HEK293 (cell line): ENCODE measurements at regions not wholly inside any gene's neighbourhood (a gene's known extent, or its start where the extent isn't known, plus 50 kb on each side); places are given as distances from the start of the nearest gene placed in this dataset.

Source experiments
- CTCF ChIA-PET: fragments of 350-600 bp; formaldehyde crosslinking; extraction: SDS; loops from one replicate; lab custom pipeline; 2021; ENCODE audit warnings: antibody characterized with exemption; lab: Yijun Ruan, JAX
- POLR2A ChIA-PET: fragments of 300-600 bp; formaldehyde crosslinking; extraction: SDS; loops from one replicate; lab custom pipeline; 2020; ENCODE audit warnings: antibody characterized with exemption, inconsistent platforms; lab: Yijun Ruan, JAX
- H3K27ac ChIP-seq: fragments of 200-500 bp; sonication (Bioruptor generic); 2 replicates; pipeline ENCODE4 v1.5.1; 2014; ENCODE audit warnings: low read depth, low read length, control low read depth, inconsistent platforms; ENCODE audit errors: extremely low read depth
- H3K36me3 ChIP-seq, 2 experiments: fragments of 200-500 bp in 1 of 2; sonication (Bioruptor generic) in 1 of 2; 1 replicate in 1 of 2; 2 replicates in 1 of 2; pipeline ENCODE4 v1.5.1; 2014 to 2017; ENCODE audit warnings: inconsistent platforms in 2 of 2, low read length in 2 of 2; ENCODE audit not compliant: control insufficient read depth in 2 of 2, insufficient read depth in 1 of 2
- H3K4me1 ChIP-seq: fragments of 200-500 bp; sonication (Bioruptor generic); 2 replicates; pipeline ENCODE4 v1.5.1; 2014; ENCODE audit warnings: mild to moderate bottlenecking, low read length, inconsistent platforms; ENCODE audit not compliant: control insufficient read depth, insufficient read depth
- H3K4me3 ChIP-seq: 2 replicates; pipeline ENCODE4 v1.5.1; 2011; ENCODE audit warnings: low read depth, mild to moderate bottlenecking, control low read depth, low read length, moderate library complexity
- H3K9me3 ChIP-seq: fragments of 200-500 bp; sonication (Bioruptor generic); 2 replicates; pipeline ENCODE4 v1.5.1; 2014; ENCODE audit warnings: low read depth, low read length, inconsistent platforms; ENCODE audit not compliant: control insufficient read depth, insufficient read depth
- HOXC10 ChIP-seq: sonication (generic); formaldehyde crosslinking; IDR thresholded peaks from 2 replicates; pipeline ENCODE4 v1.8.1; 2023; ENCODE audit warnings: mild to moderate bottlenecking, missing genetic modification reagents
- MEIS1 ChIP-seq: sonication (generic); formaldehyde crosslinking; IDR thresholded peaks from 2 replicates; pipeline ENCODE4 v1.8.1; 2022; ENCODE audit warnings: missing genetic modification reagents, mild to moderate bottlenecking, borderline replicate concordance
- REPIN1 ChIP-seq: fragments of 450-650 bp; formaldehyde crosslinking; IDR thresholded peaks from 2 replicates; pipeline ENCODE4 v1.5.1; 2017; ENCODE audit warnings: missing biosample characterization, missing genetic modification characterization, low read depth
- SP7 ChIP-seq: fragments of 450-650 bp; formaldehyde crosslinking; IDR thresholded peaks from 2 replicates; pipeline ENCODE4 v1.5.1; 2016; ENCODE audit warnings: missing biosample characterization, missing genetic modification characterization
- YY2 ChIP-seq: fragments of 450-650 bp; formaldehyde crosslinking; IDR thresholded peaks from 2 replicates; pipeline ENCODE4 v1.5.1; 2016; ENCODE audit warnings: missing biosample characterization, missing genetic modification characterization
- ZBTB21 ChIP-seq: fragments of 450-650 bp; formaldehyde crosslinking; IDR thresholded peaks from 2 replicates; pipeline ENCODE4 v1.5.1; 2017; ENCODE audit warnings: missing biosample characterization, missing genetic modification characterization
- ZBTB7A ChIP-seq: fragments of 450-650 bp; formaldehyde crosslinking; IDR thresholded peaks from 2 replicates; pipeline ENCODE4 v1.5.1; 2016; ENCODE audit warnings: low read depth, missing biosample characterization, missing genetic modification characterization
- ZNF10 ChIP-seq: fragments of 450-650 bp; formaldehyde crosslinking; IDR thresholded peaks from 2 replicates; pipeline ENCODE4 v1.5.1; 2017; ENCODE audit warnings: missing biosample characterization, missing genetic modification characterization
- ZNF140 ChIP-seq: fragments of 450-650 bp; formaldehyde crosslinking; IDR thresholded peaks from 2 replicates; pipeline ENCODE4 v1.5.1; 2016; ENCODE audit warnings: missing biosample characterization, missing genetic modification characterization
- ZNF184 ChIP-seq: fragments of 450-650 bp; IDR thresholded peaks from 2 replicates; pipeline ENCODE4 v1.5.1; 2018; ENCODE audit warnings: missing biosample characterization, mild to moderate bottlenecking, missing genetic modification characterization
- ZNF2 ChIP-seq: fragments of 450-650 bp; formaldehyde crosslinking; IDR thresholded peaks from 2 replicates; pipeline ENCODE4 v1.5.1; 2016; ENCODE audit warnings: missing biosample characterization, missing genetic modification characterization
- ZNF266 ChIP-seq: fragments of 450-650 bp; formaldehyde crosslinking; IDR thresholded peaks from 2 replicates; pipeline ENCODE4 v1.5.1; 2016; ENCODE audit warnings: missing biosample characterization, missing genetic modification characterization, low read depth
- ZNF311 ChIP-seq: fragments of 450-650 bp; formaldehyde crosslinking; IDR thresholded peaks from 2 replicates; pipeline ENCODE4 v1.5.1; 2017; ENCODE audit warnings: missing biosample characterization, missing genetic modification characterization, borderline replicate concordance
- ZNF335 ChIP-seq: fragments of 450-650 bp; formaldehyde crosslinking; conservative IDR thresholded peaks from 2 replicates; pipeline ENCODE4 v1.5.1; 2016; ENCODE audit warnings: missing biosample characterization, missing genetic modification characterization
- ZNF391 ChIP-seq: fragments of 450-650 bp; formaldehyde crosslinking; IDR thresholded peaks from 2 replicates; pipeline ENCODE4 v1.5.1; 2016; ENCODE audit warnings: low read depth, missing biosample characterization, missing genetic modification characterization, borderline replicate concordance
- ZNF558 ChIP-seq: fragments of 450-650 bp; formaldehyde crosslinking; IDR thresholded peaks from 2 replicates; pipeline ENCODE4 v1.5.1; 2016; ENCODE audit warnings: missing biosample characterization, missing genetic modification characterization
- ZNF629 ChIP-seq: fragments of 450-650 bp; formaldehyde crosslinking; IDR thresholded peaks from 2 replicates; pipeline ENCODE4 v1.5.1; 2017; ENCODE audit warnings: missing biosample characterization, missing genetic modification characterization
- ZNF747 ChIP-seq: fragments of 450-650 bp; formaldehyde crosslinking; IDR thresholded peaks from 2 replicates; pipeline ENCODE4 v1.5.1; 2016; ENCODE audit warnings: missing biosample characterization, missing genetic modification characterization
- ZNF777 ChIP-seq: fragments of 450-650 bp; formaldehyde crosslinking; IDR thresholded peaks from 2 replicates; pipeline ENCODE4 v1.5.1; 2017; ENCODE audit warnings: missing biosample characterization, missing genetic modification characterization, borderline replicate concordance
- ZNF791 ChIP-seq: fragments of 450-650 bp; formaldehyde crosslinking; IDR thresholded peaks from 2 replicates; pipeline ENCODE4 v1.5.1; 2016; ENCODE audit warnings: missing biosample characterization, missing genetic modification characterization
- ZSCAN23 ChIP-seq: fragments of 450-650 bp; formaldehyde crosslinking; IDR thresholded peaks from 2 replicates; pipeline ENCODE4 v1.5.1; 2016; ENCODE audit warnings: missing biosample characterization, missing genetic modification characterization
- TF ChIP-seq, protein P1 (sequence below): fragments of 450-650 bp; formaldehyde crosslinking; IDR thresholded peaks from 2 replicates; pipeline ENCODE4 v1.5.1; 2016; ENCODE audit warnings: missing biosample characterization, missing genetic modification characterization, low read depth
- TF ChIP-seq, protein P2 (sequence below): fragments of 450-650 bp; formaldehyde crosslinking; IDR thresholded peaks from 2 replicates; pipeline ENCODE4 v1.5.1; 2017; ENCODE audit warnings: missing biosample characterization, missing genetic modification characterization
- TF ChIP-seq, protein P3 (sequence below): sonication (generic); formaldehyde crosslinking; IDR thresholded peaks from 2 replicates; pipeline ENCODE4 v1.8.1; 2022; ENCODE audit warnings: mild to moderate bottlenecking, moderate library complexity, missing genetic modification reagents

DNA sequence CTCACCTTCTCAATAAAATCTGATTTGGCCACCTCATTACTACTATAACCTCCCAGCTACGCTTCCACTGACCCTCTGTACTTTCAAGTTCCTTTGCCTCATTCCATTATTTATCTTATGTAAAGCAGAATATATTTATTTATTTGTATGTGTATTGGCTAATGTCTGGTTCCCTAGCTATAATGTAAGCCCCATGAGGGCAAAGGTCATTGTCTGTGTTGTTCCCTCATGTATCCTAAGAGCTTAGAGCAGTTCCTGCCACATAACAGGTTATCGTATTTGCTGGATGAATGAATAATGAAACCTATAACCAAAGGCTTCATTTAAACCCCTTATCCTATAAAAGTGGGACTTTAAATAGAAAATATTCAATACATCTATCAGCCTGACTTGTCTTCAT, 77.9 kb upstream of the DPT start:
- Histone ChIP-seq H3K4me3 (no peak overlapping the region), H3K9me3 (no peaks in the 10 kb centered on the region), H3K36me3 (no peaks in the 10 kb centered on the region), H3K27ac (no peak overlapping the region), H3K4me1 (peaks cover 2% of the 10 kb centered on the region)
- TF ChIP-seq ZNF140 (tag by site-specific recombination) (no peak), ZNF391 (tag by site-specific recombination) (no peak), ZNF2 (tag by site-specific recombination) (no peak), REPIN1 (tag by site-specific recombination) (no peak), MEIS1 (CRISPR knock-in tag) (no peak), ZSCAN23 (tag by site-specific recombination) (no peak), ZBTB7A (tag by site-specific recombination) (no peak), ZNF311 (tag by site-specific recombination) (no peak), YY2 (tag by site-specific recombination) (no peak), ZNF747 (tag by site-specific recombination) (no peak)
- ChIA-PET POLR2A (interaction anchor here (0.5 kb wide), 1 partner anchor 85 kb away, joined by 3 read pairs; no protein-coding TSS in a partner anchor), CTCF (interaction anchor here (1.8 kb wide), 1 partner anchor 204 kb away, joined by 5 read pairs; no protein-coding TSS in a partner anchor)

DNA sequence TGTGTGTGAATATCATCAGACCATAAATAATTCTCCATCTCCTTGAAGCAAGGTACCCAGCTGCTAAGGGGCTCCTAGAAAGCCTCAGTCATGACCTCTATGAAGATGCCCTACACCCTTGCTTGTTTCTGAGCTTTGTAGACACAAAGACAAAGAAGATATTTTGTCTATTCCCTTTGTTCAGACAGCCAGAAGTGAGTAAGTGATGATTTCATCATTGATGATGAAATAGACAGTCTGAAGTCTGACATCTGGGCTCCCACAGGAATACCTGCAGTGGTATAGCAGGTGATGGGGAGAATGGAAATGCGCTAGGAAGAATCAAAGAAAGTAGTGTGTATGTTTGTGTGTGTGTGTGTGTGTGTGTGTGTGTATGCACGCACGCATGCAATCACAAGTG, 82.2 kb upstream of the DPT start:
- no peaks in the 10 kb centered on the region for H3K36me3 ChIP-seq
- H3K27ac ChIP-seq = no peak overlapping the region
- H3K4me3 ChIP-seq = no peak overlapping the region
- no peaks in the 10 kb centered on the region for H3K4me1 ChIP-seq
- CTCF ChIA-PET = no interaction called here
- 0 out of 2 replicates have a peak, but pooled peaks have one; percentile 28 for TF ChIP-seq SP7 (tag by site-specific recombination)
- TF ChIP-seq ZNF266 (tag by site-specific recombination) = no peak
- TF ChIP-seq ZNF777 (tag by site-specific recombination) = no peak
- peak; percentile 70 for TF ChIP-seq ZNF10
- TF ChIP-seq ZNF335 = peak; percentile 31; the same call in 1 of the 2 replicates
- peak; percentile 48; the same call in 1 of the 2 replicates for TF ChIP-seq ZBTB21
- TF ChIP-seq, protein P1, sequence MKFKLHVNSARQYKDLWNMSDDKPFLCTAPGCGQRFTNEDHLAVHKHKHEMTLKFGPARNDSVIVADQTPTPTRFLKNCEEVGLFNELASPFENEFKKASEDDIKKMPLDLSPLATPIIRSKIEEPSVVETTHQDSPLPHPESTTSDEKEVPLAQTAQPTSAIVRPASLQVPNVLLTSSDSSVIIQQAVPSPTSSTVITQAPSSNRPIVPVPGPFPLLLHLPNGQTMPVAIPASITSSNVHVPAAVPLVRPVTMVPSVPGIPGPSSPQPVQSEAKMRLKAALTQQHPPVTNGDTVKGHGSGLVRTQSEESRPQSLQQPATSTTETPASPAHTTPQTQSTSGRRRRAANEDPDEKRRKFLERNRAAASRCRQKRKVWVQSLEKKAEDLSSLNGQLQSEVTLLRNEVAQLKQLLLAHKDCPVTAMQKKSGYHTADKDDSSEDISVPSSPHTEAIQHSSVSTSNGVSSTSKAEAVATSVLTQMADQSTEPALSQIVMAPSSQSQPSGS (tag by site-specific recombination) = 0 out of 2 replicates have a peak, but pooled peaks have one; percentile 10
- TF ChIP-seq HOXC10 (CRISPR knock-in tag) = no peak
- 0 out of 2 replicates have a peak, but pooled peaks have one; percentile 35 for TF ChIP-seq ZNF184 (tag by site-specific recombination)
- TF ChIP-seq, protein P2, sequence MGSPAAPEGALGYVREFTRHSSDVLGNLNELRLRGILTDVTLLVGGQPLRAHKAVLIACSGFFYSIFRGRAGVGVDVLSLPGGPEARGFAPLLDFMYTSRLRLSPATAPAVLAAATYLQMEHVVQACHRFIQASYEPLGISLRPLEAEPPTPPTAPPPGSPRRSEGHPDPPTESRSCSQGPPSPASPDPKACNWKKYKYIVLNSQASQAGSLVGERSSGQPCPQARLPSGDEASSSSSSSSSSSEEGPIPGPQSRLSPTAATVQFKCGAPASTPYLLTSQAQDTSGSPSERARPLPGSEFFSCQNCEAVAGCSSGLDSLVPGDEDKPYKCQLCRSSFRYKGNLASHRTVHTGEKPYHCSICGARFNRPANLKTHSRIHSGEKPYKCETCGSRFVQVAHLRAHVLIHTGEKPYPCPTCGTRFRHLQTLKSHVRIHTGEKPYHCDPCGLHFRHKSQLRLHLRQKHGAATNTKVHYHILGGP (tag by site-specific recombination) = peak; percentile 49; the same call in 1 of the 2 replicates
- 0 out of 2 replicates have a peak, but pooled peaks have one; percentile 27 for TF ChIP-seq ZNF629
- no peak for TF ChIP-seq ZNF791
- TF ChIP-seq ZNF558 = peak; percentile 51; the same call in 1 of the 2 replicates
- no peak for TF ChIP-seq ZNF2 (tag by site-specific recombination)
- TF ChIP-seq, protein P3, sequence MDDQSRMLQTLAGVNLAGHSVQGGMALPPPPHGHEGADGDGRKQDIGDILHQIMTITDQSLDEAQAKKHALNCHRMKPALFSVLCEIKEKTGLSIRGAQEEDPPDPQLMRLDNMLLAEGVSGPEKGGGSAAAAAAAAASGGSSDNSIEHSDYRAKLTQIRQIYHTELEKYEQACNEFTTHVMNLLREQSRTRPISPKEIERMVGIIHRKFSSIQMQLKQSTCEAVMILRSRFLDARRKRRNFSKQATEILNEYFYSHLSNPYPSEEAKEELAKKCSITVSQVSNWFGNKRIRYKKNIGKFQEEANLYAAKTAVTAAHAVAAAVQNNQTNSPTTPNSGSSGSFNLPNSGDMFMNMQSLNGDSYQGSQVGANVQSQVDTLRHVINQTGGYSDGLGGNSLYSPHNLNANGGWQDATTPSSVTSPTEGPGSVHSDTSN (CRISPR knock-in tag) = no peak
- POLR2A ChIA-PET = no interaction called here
- H3K9me3 ChIP-seq = no peaks in the 10 kb centered on the region
